ENCODE measurements at regions not wholly inside any gene's neighbourhood (a gene's known extent, or its start where the extent isn't known, plus 50 kb on each side); places are given as distances from the start of the nearest gene placed in this dataset.

DNA sequence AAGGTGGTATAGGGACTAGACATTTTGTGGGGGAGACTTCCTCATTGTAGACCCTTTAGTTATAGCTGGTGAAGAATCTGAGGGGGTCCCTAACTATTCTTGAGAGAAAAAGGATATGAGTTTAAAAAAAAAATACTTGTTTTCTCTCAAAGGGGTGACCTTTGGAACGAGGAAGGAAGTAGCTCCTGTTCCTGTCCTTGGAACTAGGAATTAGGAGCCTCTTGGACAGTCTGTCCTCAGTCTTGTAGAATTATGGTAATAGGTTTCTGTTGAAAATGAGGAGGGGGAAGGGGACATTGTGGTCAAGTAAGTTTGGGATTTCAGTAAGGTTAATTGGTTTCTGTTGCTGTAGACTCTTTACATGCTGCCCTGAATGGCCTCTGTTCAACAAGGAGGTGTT, 56.5 kb downstream of the PLEKHG1 start:
- Histone ChIP-seq H3K27ac (ENCODE audit: low read depth, low read length) (no peak overlapping the region), H3K36me3 (ENCODE audit: insufficient read depth, low read length) (no peaks in the 10 kb centered on the region), H3K27me3 (ENCODE audit: insufficient read depth, low read length) (no peaks in the 10 kb centered on the region), H3K9me3 (ENCODE audit: insufficient read depth, low read depth, low read length) (no peaks in the 10 kb centered on the region), H4K20me1 (ENCODE audit: insufficient read depth, low read length) (no peaks in the 10 kb centered on the region), H3K4me2 (ENCODE audit: low read length) (no peak overlapping the region), H3K4me3 (ENCODE audit: insufficient read depth, low read depth, low read length) (no peak overlapping the region), H3K79me2 (ENCODE audit: insufficient read depth, low read length) (no peaks in the 10 kb centered on the region), H3K9ac (ENCODE audit: low read length) (no peak overlapping the region), H3K4me1 (ENCODE audit: insufficient read depth, low read length) (no peaks in the 10 kb centered on the region), H2AFZ (ENCODE audit: low read depth, low read length) (no peak overlapping the region)
- Mint-ChIP-seq H3K27me3 (ENCODE audit: low read depth, unreplicated experiment) (no peaks in the 10 kb centered on the region), H3K36me3 (ENCODE audit: low read depth, unreplicated experiment) (no peaks in the 10 kb centered on the region), H3K4me1 (ENCODE audit: low read depth, unreplicated experiment) (peaks cover 10% of the 10 kb centered on the region), H3K4me3 (ENCODE audit: unreplicated experiment) (no peak overlapping the region), H3K9me3 (ENCODE audit: unreplicated experiment) (peaks cover 2% of the 10 kb centered on the region), H3K27ac (ENCODE audit: unreplicated experiment) (no peak overlapping the region)
- TF ChIP-seq, protein P1, sequence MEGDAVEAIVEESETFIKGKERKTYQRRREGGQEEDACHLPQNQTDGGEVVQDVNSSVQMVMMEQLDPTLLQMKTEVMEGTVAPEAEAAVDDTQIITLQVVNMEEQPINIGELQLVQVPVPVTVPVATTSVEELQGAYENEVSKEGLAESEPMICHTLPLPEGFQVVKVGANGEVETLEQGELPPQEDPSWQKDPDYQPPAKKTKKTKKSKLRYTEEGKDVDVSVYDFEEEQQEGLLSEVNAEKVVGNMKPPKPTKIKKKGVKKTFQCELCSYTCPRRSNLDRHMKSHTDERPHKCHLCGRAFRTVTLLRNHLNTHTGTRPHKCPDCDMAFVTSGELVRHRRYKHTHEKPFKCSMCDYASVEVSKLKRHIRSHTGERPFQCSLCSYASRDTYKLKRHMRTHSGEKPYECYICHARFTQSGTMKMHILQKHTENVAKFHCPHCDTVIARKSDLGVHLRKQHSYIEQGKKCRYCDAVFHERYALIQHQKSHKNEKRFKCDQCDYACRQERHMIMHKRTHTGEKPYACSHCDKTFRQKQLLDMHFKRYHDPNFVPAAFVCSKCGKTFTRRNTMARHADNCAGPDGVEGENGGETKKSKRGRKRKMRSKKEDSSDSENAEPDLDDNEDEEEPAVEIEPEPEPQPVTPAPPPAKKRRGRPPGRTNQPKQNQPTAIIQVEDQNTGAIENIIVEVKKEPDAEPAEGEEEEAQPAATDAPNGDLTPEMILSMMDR (IDR thresholded peaks at IDR 0.05; ENCODE audit: insufficient read depth, low read depth, low read length), result no peak
- TF ChIP-seq EZH2 (IDR thresholded peaks at IDR 0.05; ENCODE audit: insufficient read depth, low read length), result no peak
- DNase-seq (ENCODE audit: low read depth) (no peak), FAIRE-seq (no peak)

DNA sequence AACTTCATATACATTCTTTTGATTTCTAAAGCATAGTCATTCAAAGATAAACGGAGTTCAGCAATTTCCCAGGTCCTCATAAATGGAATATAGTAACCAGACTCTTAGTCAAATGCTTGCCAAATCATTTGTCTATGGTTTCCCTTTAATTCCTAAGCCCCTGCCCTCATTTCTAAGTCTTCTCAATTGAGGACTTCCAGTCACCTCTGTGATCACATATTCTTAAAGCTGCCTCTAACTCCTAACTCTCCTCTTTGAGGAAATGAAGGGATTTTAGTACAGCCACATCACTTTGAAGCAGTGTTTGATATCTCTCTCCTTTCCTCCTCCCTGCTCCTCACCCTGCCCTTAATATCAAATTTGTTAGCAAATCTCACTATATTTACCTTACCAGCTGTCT, 58.7 kb downstream of the PLEKHG1 start:
- H3K4me3 Mint-ChIP-seq (ENCODE audit: unreplicated experiment), result no peak overlapping the region
- no peak for DNase-seq (ENCODE audit: low read depth)
- Histone ChIP-seq H4K20me1 (ENCODE audit: insufficient read depth, low read length) (no peaks in the 10 kb centered on the region), H3K27me3 (ENCODE audit: insufficient read depth, low read length) (no peaks in the 10 kb centered on the region), H3K9me3 (ENCODE audit: insufficient read depth, low read depth, low read length) (no peaks in the 10 kb centered on the region), H3K9ac (ENCODE audit: low read length) (no peak overlapping the region), H3K79me2 (ENCODE audit: insufficient read depth, low read length) (no peaks in the 10 kb centered on the region), H3K36me3 (ENCODE audit: insufficient read depth, low read length) (no peaks in the 10 kb centered on the region), H3K4me1 (ENCODE audit: insufficient read depth, low read length) (no peaks in the 10 kb centered on the region), H3K4me3 (ENCODE audit: insufficient read depth, low read depth, low read length) (no peak overlapping the region), H3K4me2 (ENCODE audit: low read length) (no peak overlapping the region), H3K27ac (ENCODE audit: low read depth, low read length) (no peak overlapping the region), H2AFZ (ENCODE audit: low read depth, low read length) (no peak overlapping the region)
- no peaks in the 10 kb centered on the region for H3K4me1 Mint-ChIP-seq (ENCODE audit: low read depth, unreplicated experiment)
- H3K27me3 Mint-ChIP-seq (ENCODE audit: low read depth, unreplicated experiment), result no peaks in the 10 kb centered on the region
- H3K9me3 Mint-ChIP-seq (ENCODE audit: unreplicated experiment), result peaks cover 2% of the 10 kb centered on the region
- TF ChIP-seq EZH2 (IDR thresholded peaks at IDR 0.05; ENCODE audit: insufficient read depth, low read length), result no peak
- TF ChIP-seq, protein P1 (IDR thresholded peaks at IDR 0.05; ENCODE audit: insufficient read depth, low read depth, low read length), result no peak
- H3K36me3 Mint-ChIP-seq (ENCODE audit: low read depth, unreplicated experiment), result no peaks in the 10 kb centered on the region
- H3K27ac Mint-ChIP-seq (ENCODE audit: unreplicated experiment), result no peak overlapping the region
- FAIRE-seq, result no peak

- FAIRE-seq, result no peak
- H3K27ac Mint-ChIP-seq (ENCODE audit: unreplicated experiment), result no peak overlapping the region
- H3K27me3 Mint-ChIP-seq (ENCODE audit: low read depth, unreplicated experiment), result no peaks in the 10 kb centered on the region
Measured at GRCh38 chr6:150659046-150659763, 59.5 kb downstream of the PLEKHG1 start.

More at GRCh38 chr6:150659046-150659763, 59.5 kb downstream of the PLEKHG1 start:
- peaks cover 2% of the 10 kb centered on the region for H3K9me3 Mint-ChIP-seq (ENCODE audit: unreplicated experiment)
- no peaks in the 10 kb centered on the region for H3K4me1 Mint-ChIP-seq (ENCODE audit: low read depth, unreplicated experiment)
- Histone ChIP-seq H3K4me2 (ENCODE audit: low read length) (no peak overlapping the region), H3K36me3 (ENCODE audit: insufficient read depth, low read length) (no peaks in the 10 kb centered on the region), H3K4me1 (ENCODE audit: insufficient read depth, low read length) (no peaks in the 10 kb centered on the region), H3K27me3 (ENCODE audit: insufficient read depth, low read length) (no peaks in the 10 kb centered on the region), H3K4me3 (ENCODE audit: insufficient read depth, low read depth, low read length) (no peak overlapping the region), H3K27ac (ENCODE audit: low read depth, low read length) (no peak overlapping the region), H4K20me1 (ENCODE audit: insufficient read depth, low read length) (no peaks in the 10 kb centered on the region), H2AFZ (ENCODE audit: low read depth, low read length) (no peak overlapping the region), H3K9ac (ENCODE audit: low read length) (no peak overlapping the region), H3K79me2 (ENCODE audit: insufficient read depth, low read length) (no peaks in the 10 kb centered on the region), H3K9me3 (ENCODE audit: insufficient read depth, low read depth, low read length) (no peaks in the 10 kb centered on the region)
- no peak for TF ChIP-seq EZH2 (IDR thresholded peaks at IDR 0.05; ENCODE audit: insufficient read depth, low read length)
- TF ChIP-seq, protein P1 (IDR thresholded peaks at IDR 0.05; ENCODE audit: insufficient read depth, low read depth, low read length), result no peak
- H3K4me3 Mint-ChIP-seq (ENCODE audit: unreplicated experiment), result no peak overlapping the region
- peaks cover 5% of the 10 kb centered on the region for H3K36me3 Mint-ChIP-seq (ENCODE audit: low read depth, unreplicated experiment)
- DNase-seq (ENCODE audit: low read depth), result no peak
